AG04450 (cell line): ENCODE measurements at regions not wholly inside any gene's neighbourhood (a gene's known extent, or its start where the extent isn't known, plus 50 kb on each side); places are given as distances from the start of the nearest gene placed in this dataset.

Experiments
- CTCF ChIA-PET: fragments of 300-600, 350-600 bp; formaldehyde crosslinking; extraction: SDS; loops from one replicate; lab custom pipeline; 2022; ENCODE audit warnings: antibody characterized with exemption, inconsistent platforms; lab: Charles Lee
- POLR2A ChIA-PET: fragments of 350-600 bp; formaldehyde crosslinking; extraction: SDS; loops from one replicate; lab custom pipeline; 2021; ENCODE audit warnings: antibody characterized with exemption, inconsistent platforms; lab: Yijun Ruan, JAX
- DNase-seq: peaks from one replicate; pipeline ENCODE4 v3.0.0-alpha.2; 2011; ENCODE audit warnings: low read depth, low spot score
- H3K27ac ChIP-seq: one replicate; pipeline ENCODE4 v1.5.1; 2012; ENCODE audit warnings: low read depth, low read length, control low read depth
- H3K27me3 ChIP-seq: one replicate; pipeline ENCODE4 v1.6.0; 2012; ENCODE audit warnings: low read length; ENCODE audit not compliant: control insufficient read depth, insufficient read depth
- H3K4me3 ChIP-seq: 2 replicates; pipeline ENCODE4 v1.5.1; 2011; ENCODE audit warnings: mild to moderate bottlenecking, low read depth, low read length, control low read depth
- H3K9me3 ChIP-seq: 2 replicates; pipeline ENCODE4 v1.5.1; 2012; ENCODE audit warnings: low read length; ENCODE audit not compliant: control insufficient read depth, insufficient read depth
- CTCF ChIP-seq: IDR thresholded peaks from 2 replicates; pipeline ENCODE4 v1.5.1; 2011; ENCODE audit warnings: low read depth, low read length, control low read depth, inconsistent platforms

- no peak for DNase-seq
- ChIA-PET POLR2A (no interaction called here), CTCF (no interaction called here)
- Histone ChIP-seq H3K9me3 (no peaks in the 10 kb centered on the region), H3K27ac (no peak overlapping the region), H3K27me3 (no peaks in the 10 kb centered on the region), H3K4me3 (no peak overlapping the region)
- no peak for TF ChIP-seq CTCF
Observed at GRCh38 chr14:71579331-71579730, 352.9 kb upstream of the RGS6 start.

- TF ChIP-seq CTCF = no peak
- Histone ChIP-seq H3K9me3 (no peaks in the 10 kb centered on the region), H3K27ac (peak overlapping the region; percentile 85), H3K4me3 (no peak overlapping the region; the same call in 1 of the 2 replicates), H3K27me3 (no peaks in the 10 kb centered on the region)
- ChIA-PET CTCF (interaction anchor here (1.0 kb wide), 1 partner anchor 170 kb away, joined by 3 read pairs; no protein-coding TSS in a partner anchor), POLR2A (no interaction called here)
- peak; percentile 51 for DNase-seq
Observed at GRCh38 chr14:71582705-71583104, 349.5 kb upstream of the RGS6 start.

GRCh38 chr14:71583194-71583593 is 349.0 kb upstream of the RGS6 start:
- ChIA-PET CTCF (no interaction called here), POLR2A (no interaction called here)
- H3K9me3 ChIP-seq = no peaks in the 10 kb centered on the region
- H3K27me3 ChIP-seq = no peaks in the 10 kb centered on the region
- no peak for TF ChIP-seq CTCF
- H3K27ac ChIP-seq = peak overlapping the region; percentile 85
- H3K4me3 ChIP-seq = no peak overlapping the region
- no peak for DNase-seq

GRCh38 chr14:71583705-71584104 is 348.5 kb upstream of the RGS6 start:
- Histone ChIP-seq H3K27ac (no peak overlapping the region), H3K27me3 (no peaks in the 10 kb centered on the region), H3K4me3 (no peak overlapping the region), H3K9me3 (no peaks in the 10 kb centered on the region)
- DNase-seq = no peak
- ChIA-PET CTCF (no interaction called here), POLR2A (no interaction called here)
- TF ChIP-seq CTCF = no peak

- POLR2A ChIA-PET = no interaction called here
- Histone ChIP-seq H3K27ac (no peak overlapping the region), H3K4me3 (no peak overlapping the region), H3K27me3 (no peaks in the 10 kb centered on the region), H3K9me3 (no peaks in the 10 kb centered on the region)
- no peak for DNase-seq
- no peak for TF ChIP-seq CTCF
- CTCF ChIA-PET = interaction anchor here (0.7 kb wide), 1 partner anchor 447 kb away, joined by 3 read pairs; no protein-coding TSS in a partner anchor
Observed at GRCh38 chr14:71585361-71585760, 346.9 kb upstream of the RGS6 start.
